RPMI7951 (cell line): ENCODE measurements at regions not wholly inside any gene's neighbourhood (a gene's known extent, or its start where the extent isn't known, plus 50 kb on each side); places are given as distances from the start of the nearest gene placed in this dataset.
"Not testable (repeated sequence)": the region's sequence is repeated elsewhere in the genome, so short reads cannot be mapped to it uniquely, and the experiment has no call there.

ENCODE experiments used
- DNase-seq: peaks from one replicate; pipeline ENCODE4 v3.0.0-alpha.2; 2012; ENCODE audit warnings: low read depth

DNA sequence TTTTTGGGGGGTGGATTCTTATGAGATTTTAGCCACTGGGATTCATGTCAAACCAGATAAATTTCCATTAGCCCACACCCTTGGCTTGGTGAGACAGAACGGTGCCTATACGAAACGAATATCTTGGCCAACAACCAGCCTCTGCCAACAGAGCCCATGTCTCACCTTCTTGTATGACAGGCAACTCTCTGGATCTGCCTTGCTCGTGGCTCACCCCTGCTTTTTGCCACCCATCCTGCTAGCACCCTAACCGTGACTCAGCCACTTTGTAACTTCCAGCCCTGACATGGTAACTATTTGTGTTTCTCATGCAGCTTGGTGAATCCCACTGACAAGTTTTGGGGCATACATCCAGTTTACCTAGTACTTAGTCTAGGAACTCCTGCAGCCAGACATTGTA lies 457.0 kb downstream of the SPATA31D1 start:
- no peak for DNase-seq

DNA sequence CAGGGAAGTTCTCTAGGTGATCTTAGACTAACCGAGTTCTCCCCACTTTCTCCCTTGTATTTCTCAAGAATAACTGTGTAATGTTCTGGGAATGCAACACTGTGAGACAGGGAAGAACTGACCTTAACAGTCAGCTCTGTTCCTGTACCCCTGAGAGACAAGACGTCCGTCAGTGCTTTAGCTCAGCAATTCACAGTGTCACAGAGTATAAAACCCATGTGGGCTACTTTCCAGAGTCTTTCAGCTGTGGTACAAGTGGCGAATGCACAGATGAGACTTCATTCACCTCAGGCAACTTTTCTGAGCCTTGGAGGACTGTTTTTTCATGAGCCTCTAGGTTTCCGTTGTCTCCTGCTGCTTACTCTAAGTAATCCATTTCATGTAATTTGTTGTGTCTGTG lies 458.8 kb downstream of the SPATA31D1 start:
- DNase-seq, result no peak

DNA sequence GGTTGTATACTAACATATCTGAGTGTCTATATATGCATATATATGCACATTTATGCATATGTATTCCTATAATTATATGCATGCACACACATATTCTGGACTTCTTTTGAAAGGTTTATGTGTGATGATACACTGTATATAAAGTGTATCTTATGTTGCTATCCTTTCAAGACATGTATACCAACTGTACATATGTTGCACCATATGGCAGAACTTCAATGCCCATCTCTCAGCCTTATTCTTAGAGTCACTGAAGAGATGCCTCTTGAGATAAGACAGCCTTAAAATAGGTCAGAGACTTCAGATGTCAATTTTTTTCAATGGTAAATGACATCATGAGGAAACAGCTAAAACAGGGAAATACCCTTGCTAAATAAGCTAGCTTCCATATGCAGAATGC lies 461.4 kb downstream of the SPATA31D1 start:
- no peak for DNase-seq

- no peak for DNase-seq
These were observed 466.1 kb downstream of the SPATA31D1 start for GRCh38 chr9:82454509-82455190.

DNA sequence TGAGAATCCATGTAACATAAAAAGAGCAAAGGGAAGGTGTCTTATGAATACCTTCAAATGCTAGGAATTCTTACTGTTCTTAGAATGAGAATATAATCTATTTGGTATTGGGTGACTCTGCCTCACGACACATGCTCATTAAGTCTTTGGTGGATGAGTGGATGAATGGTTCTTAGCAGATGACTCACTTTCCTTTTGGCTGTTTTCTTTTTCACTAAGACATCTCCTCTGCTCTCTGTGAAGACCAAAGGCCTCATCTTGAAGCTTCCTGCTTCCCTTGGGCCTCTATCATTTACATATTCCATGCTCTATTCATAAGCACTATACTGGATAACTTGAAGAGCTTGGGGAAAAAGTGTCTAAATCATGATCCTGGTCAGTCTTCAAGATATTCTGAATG lies 468.1 kb downstream of the SPATA31D1 start:
- peak; percentile 41 for DNase-seq

GRCh38 chr9:82457298-82457697 lies 468.7 kb downstream of the SPATA31D1 start:
- no peak for DNase-seq

- no peak for DNase-seq
These were observed 469.3 kb downstream of the SPATA31D1 start for GRCh38 chr9:82457891-82458290.

DNA sequence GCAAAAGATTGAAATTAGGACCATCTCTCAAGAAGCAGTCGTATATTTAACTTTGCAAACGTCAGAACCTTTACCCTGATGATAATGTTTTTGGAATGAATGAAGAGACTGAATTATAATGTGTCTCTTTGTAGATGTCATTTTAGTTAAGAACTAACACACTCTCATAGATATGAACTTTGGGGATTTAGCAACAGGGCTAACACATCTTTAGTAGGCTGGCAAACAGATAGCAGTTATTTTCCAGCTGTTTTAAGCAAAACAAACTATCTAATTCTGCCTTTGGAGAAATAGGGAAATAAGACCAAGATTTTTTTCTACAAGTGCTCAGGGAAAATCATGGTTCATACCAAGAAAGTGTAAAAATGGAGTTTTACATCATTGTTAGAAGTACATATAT lies 469.7 kb downstream of the SPATA31D1 start:
- DNase-seq, result no peak

- no peak for DNase-seq
These were observed 478.2 kb downstream of the SPATA31D1 start for GRCh38 chr9:82466616-82467260.

DNA sequence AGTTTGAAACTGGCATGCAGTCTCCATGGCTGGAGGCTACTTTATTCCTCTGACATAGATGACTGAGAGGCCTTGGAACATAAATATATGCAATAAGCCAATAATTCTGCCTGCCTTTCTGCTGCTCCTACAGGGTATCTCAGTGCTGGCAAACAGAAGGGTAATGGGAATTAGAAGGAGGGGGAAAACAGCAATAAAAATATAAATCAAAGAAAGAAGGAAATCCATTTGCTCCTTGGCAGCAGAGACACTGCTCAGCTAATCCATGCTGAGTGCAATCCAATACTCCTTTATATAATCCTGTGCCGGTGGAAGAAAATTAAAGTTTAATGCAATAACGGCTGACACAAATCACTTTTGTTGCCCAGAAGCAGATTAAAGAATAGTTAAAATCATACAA lies 478.9 kb downstream of the SPATA31D1 start:
- DNase-seq, result no peak

GRCh38 chr9:82474235-82474634 lies 485.7 kb downstream of the SPATA31D1 start:
- no peak for DNase-seq

DNA sequence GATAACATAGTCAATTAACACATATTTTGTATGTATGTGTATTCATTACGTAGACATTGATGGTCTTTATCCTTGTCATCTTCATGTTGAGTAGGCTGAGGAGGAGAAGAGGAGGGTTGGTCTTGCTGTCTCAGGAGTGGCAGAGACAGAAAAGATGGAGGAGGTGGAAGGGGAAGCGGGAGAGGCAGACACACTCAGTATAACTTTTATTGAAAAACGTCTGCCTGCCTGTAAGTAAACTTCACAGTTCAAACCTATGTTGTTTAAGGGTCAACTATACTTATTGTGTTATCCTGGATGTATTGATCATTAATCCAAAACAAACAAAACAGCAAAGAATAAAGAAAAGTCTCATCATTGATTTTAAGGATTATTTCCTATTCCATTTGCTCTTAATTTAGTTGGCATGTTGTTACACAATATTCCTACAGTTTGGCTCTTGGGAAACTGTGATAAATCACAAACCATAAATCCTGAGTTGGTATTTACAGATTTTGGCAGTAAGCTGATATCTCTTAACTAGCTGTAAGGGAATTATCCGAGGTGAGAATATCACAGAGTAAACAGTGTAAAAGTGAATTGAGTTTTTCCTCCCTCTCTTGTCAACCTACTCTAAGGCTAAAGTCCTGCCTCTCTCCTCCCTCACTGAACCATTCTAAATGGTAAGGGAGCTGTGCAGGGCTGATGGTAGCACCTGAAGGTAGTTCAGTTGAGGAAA lies 487.2 kb downstream of the SPATA31D1 start:
- DNase-seq, result no peak

DNA sequence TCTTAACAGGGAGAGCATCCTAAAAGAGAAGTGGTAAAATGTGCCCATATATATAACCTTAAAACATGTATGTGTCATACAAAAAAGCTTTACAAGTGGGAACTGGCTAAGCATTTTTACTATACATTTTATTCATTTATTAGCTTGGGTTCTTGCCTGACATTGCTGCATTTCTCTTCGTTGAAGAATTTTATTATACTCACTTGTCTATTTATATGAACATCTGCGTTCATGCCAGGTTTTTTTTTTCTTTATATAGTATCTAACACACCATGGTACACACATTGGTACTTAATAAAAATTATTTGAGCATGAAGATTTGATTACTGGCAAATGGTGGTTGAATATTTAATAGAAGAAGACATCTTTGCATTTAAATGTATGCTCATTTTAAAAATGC lies 492.3 kb downstream of the SPATA31D1 start:
- no peak for DNase-seq

GRCh38 chr9:82487935-82488312 lies 499.4 kb downstream of the SPATA31D1 start:
- DNase-seq, result no peak

DNA sequence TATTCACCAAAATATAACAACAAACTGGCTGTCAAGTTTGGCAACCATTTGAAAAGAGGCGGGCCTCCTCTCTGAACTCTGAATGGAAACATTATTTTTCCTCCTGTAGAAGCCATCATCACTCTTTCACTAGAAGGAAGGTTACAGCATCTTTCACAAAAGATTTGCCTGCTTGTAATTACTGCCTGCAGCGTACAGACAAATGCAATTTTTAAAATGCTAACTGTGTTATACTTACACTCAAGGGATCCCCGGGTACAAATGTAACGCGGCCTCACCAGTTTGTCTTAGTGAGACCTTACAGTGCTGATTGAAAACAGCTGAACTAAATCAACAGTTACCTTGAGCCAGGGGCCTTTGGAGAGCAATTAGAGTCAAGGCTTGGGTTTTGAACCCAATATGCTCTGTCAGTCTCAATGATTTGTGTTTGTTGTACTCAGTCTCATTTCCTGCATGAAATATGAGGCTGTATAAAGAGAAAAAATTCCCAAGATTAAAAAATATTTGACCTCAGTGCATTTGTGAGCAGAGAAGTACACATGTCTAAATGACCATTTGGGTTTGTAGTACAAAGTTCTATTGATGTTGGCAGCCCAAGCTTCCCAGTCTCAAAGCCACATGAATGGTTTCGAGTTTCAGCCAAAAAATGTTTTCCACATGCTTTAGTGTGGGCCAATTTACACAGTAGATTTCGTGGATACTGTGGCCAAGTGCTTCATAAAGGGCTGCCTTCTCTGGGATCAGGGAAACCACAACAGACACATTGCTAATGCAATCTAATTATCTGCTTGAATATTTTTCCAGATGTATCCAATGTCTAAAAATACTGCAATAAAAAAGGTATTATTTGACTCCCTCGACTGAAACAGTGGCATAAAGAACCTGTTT lies 500.0 kb downstream of the SPATA31D1 start:
- DNase-seq, result peak; percentile 85

- no peak for DNase-seq
These were observed 500.7 kb downstream of the SPATA31D1 start for GRCh38 chr9:82489201-82489821.

GRCh38 chr9:82490019-82490499 lies 501.5 kb downstream of the SPATA31D1 start:
- DNase-seq, result peak; percentile 69

- not testable (repeated sequence) for DNase-seq
These were observed 502.2 kb downstream of the SPATA31D1 start for GRCh38 chr9:82490821-82491220.

- DNase-seq, result no peak
These were observed 503.0 kb downstream of the SPATA31D1 start for GRCh38 chr9:82491604-82492003.

DNA sequence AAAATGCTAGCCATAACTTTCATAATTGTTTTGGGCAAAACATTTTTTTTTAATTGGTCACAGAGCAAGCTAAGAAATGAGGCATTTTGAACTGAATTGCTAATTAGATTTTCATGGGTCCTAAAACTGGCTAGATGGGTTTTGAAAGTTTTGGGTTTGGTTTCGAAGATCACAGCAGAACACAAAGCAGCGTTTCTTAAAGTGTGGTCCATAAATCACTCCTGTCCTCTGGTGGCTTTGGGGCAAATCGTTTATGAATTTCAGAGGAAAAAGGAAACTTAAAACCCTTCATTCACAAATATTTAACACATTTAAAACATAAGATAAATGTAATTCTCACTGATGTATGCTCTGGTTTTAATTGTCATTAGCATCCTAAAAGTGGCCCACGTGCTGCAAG lies 503.7 kb downstream of the SPATA31D1 start:
- peak; percentile 3 for DNase-seq
